ENCODE measurements at regions not wholly inside any gene's neighbourhood (a gene's known extent, or its start where the extent isn't known, plus 50 kb on each side); places are given as distances from the start of the nearest gene placed in this dataset.
"Not testable (repeated sequence)": the region's sequence is repeated elsewhere in the genome, so short reads cannot be mapped to it uniquely, and the experiment has no call there.

DNA sequence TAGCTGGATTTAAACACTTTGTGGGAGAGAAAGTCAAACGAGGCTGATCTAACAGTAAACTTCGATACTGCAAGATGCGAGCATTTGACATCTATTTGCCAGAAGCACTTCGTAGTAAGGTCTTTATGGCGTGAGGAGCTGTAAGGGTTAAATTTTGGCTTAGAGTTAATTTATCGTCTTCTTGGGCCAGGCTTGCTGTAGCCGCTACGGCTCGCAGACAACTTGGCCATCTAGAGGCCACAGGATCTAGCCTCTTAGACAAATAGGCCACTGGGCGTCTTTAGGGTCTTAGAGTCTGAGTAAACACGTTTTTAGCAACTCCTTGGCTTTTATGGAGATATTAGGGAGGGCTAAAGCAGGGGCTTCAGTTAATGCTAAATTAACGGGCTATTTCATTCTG lies 165.6 kb upstream of the CCZ1B start:
- not testable (repeated sequence) for H3K9me3 ChIP-seq (ENCODE audit: control insufficient read depth, low read depth, low read length); H3K27ac ChIP-seq (ENCODE audit: low read length); H3K27me3 ChIP-seq (ENCODE audit: control insufficient read depth, insufficient read depth, low read length); H3K4me1 ChIP-seq (ENCODE audit: control insufficient read depth, low read depth, low read length); H3K4me3 ChIP-seq (ENCODE audit: low read length); H3K36me3 ChIP-seq (ENCODE audit: control insufficient read depth, low read depth, low read length)
- peak overlapping the region; percentile 45 for H3K9ac ChIP-seq (ENCODE audit: low read length)

DNA sequence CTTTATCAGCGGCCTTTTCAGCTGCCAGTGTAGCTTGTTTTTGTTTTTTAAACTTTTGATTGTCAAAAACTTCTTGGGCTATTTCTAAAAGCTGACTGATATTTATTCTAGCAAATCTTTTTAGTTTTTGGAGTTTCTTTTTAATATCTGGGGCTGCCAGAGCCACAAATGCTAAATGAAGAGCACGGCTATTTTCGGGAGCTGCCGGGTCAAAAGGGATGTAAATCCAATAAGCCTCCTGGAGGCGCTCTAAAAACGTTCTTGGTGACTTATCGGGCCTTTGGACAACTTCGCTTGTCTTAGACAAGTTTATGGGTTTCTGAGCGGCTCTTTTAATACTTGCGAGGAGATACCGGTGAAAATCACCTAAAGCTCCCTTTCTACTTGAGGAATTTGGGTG lies 166.1 kb upstream of the CCZ1B start:
- not testable (repeated sequence) for H3K4me1 ChIP-seq (ENCODE audit: control insufficient read depth, low read depth, low read length); H3K36me3 ChIP-seq (ENCODE audit: control insufficient read depth, low read depth, low read length); H3K27me3 ChIP-seq (ENCODE audit: control insufficient read depth, insufficient read depth, low read length); H3K9ac ChIP-seq (ENCODE audit: low read length); H3K27ac ChIP-seq (ENCODE audit: low read length); H3K4me3 ChIP-seq (ENCODE audit: low read length); H3K9me3 ChIP-seq (ENCODE audit: control insufficient read depth, low read depth, low read length)

DNA sequence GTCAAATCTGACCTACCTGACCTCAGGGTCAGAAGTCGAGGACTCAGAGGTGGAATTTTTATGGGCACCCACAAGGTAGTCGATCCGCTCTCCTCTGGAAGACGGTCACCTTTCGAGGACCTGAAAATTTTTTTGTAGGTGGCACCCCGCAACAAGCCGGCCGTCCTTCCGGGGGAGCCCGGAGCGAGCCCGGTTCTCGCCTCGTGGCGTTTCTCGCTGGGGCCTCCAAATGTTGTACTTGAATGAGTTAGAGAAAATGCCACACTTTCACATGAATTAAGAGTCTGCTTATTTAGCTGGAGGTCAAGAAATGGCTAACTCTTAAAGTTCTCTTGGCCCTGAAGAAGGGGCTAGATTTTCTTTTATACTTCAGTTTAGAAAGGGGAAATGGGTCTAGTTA lies 169.0 kb upstream of the CCZ1B start:
- not testable (repeated sequence) for H3K36me3 ChIP-seq (ENCODE audit: control insufficient read depth, low read depth, low read length); H3K27me3 ChIP-seq (ENCODE audit: control insufficient read depth, insufficient read depth, low read length); H3K9ac ChIP-seq (ENCODE audit: low read length); H3K4me3 ChIP-seq (ENCODE audit: low read length); H3K27ac ChIP-seq (ENCODE audit: low read length); H3K4me1 ChIP-seq (ENCODE audit: control insufficient read depth, low read depth, low read length); H3K9me3 ChIP-seq (ENCODE audit: control insufficient read depth, low read depth, low read length)

DNA sequence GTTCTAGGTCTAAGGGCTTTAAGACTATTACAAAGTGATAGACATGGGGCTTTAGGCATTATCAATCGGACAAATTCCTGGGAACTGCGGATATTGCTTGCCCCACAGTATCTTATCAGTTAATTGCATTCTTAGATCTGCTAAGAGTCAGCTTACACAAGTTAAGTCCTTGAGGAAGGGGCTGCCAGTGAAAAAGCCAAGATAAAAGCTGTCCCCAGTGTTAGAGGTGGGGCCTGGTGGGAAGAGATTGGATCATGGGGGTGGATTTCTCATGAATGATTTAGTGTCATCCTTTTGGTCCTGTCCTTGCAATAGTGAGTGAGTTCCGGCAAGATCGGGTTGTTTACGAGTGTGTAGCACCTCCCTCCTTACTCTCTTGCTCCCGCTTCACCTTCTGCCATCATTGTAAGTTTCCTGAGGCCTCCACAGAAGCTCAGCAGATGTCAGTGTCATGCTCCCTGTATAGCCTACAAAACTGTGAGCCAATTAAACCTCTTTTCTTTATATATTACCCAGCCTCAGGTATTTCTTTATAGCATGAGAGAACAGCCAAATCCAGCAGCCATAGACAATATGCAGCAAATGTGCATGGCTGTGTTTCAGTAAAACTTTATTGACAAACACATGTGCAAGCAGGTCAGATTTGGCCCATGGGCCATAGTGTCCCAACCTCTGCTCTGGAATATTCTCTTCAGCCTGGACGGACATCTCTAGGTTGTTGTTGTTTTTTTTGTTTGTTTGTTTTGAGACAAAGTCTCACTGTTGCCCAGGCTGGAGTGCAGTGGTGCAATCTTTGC lies 169.6 kb upstream of the CCZ1B start:
- H3K9ac ChIP-seq (ENCODE audit: low read length); H3K27ac ChIP-seq (ENCODE audit: low read length); H3K9me3 ChIP-seq (ENCODE audit: control insufficient read depth, low read depth, low read length); H3K36me3 ChIP-seq (ENCODE audit: control insufficient read depth, low read depth, low read length); H3K4me3 ChIP-seq (ENCODE audit: low read length); H3K27me3 ChIP-seq (ENCODE audit: control insufficient read depth, insufficient read depth, low read length); H3K4me1 ChIP-seq (ENCODE audit: control insufficient read depth, low read depth, low read length): not testable (repeated sequence)

DNA sequence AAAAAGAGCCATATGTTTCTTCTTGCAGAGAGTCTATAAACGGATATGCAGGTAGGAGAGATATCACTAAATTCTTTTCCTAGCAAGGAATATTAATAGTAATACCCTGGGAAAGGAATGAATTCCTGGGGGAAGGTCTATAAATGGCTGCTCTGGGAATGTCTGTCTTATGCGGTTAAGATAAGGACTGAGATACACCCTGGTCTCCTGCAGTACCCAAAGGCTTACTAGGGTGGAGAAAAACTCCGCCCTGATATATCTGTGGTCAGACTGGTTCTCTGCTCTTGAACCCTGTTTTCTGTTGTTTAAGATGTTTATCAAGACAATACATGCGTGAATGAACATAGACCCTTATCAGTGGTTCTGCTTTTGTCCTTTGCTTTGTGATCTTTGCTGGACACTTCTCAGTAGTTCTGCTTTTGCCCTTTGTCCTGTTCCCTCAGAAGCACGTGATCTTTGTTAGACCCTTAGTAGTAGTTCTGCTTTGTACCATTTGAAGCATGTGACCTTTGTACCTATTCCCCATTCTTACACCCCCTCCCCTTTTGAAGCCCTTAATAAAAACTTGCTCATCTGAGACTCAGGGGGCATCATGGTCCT lies 173.1 kb upstream of the CCZ1B start:
- peaks cover 15% of the 10 kb centered on the region for H3K4me1 ChIP-seq (ENCODE audit: control insufficient read depth, low read depth, low read length)
- not testable (repeated sequence) for H3K27ac ChIP-seq (ENCODE audit: low read length); H3K9me3 ChIP-seq (ENCODE audit: control insufficient read depth, low read depth, low read length); H3K4me3 ChIP-seq (ENCODE audit: low read length); H3K36me3 ChIP-seq (ENCODE audit: control insufficient read depth, low read depth, low read length); H3K27me3 ChIP-seq (ENCODE audit: control insufficient read depth, insufficient read depth, low read length); H3K9ac ChIP-seq (ENCODE audit: low read length)

DNA sequence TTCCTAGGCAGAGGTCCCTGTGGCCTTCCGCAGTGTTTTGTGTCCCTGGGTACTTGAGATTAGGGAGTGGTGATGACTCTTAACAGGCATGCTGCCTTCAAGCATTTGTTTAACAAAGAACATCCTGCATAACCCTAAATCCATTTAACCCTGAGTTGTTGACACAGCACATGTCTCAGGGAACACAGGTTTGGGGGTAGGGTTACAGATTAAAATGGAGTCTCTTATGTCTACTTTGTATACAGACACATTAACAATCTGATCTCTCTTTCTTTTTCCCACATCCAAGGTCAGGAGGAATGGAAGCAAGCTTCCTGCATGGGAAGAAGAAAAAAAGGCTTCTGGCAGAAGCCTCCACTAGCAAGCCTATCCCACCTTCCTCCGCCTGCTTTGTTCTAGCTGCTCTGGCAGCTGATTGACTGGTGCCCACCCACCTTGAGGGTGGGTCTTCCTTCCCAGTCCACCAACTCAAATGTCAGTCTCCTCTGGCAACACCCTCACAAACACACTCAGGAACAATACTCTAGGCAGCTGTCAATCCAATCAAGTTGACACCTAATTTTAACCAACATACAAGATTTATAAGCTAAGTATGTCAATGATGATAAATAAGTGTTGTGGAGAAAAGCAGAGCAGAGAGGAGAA lies 176.5 kb upstream of the CCZ1B start:
- Histone ChIP-seq H3K9me3 (ENCODE audit: control insufficient read depth, low read depth, low read length) (no peaks in the 10 kb centered on the region), H3K4me3 (ENCODE audit: low read length) (peak overlapping the region; percentile 28), H3K4me1 (ENCODE audit: control insufficient read depth, low read depth, low read length) (peaks cover 15% of the 10 kb centered on the region), H3K27ac (ENCODE audit: low read length) (peak overlapping the region; percentile 59), H3K9ac (ENCODE audit: low read length) (peak overlapping the region; percentile 25), H3K36me3 (ENCODE audit: control insufficient read depth, low read depth, low read length) (no peaks in the 10 kb centered on the region), H3K27me3 (ENCODE audit: control insufficient read depth, insufficient read depth, low read length) (no peaks in the 10 kb centered on the region)

DNA sequence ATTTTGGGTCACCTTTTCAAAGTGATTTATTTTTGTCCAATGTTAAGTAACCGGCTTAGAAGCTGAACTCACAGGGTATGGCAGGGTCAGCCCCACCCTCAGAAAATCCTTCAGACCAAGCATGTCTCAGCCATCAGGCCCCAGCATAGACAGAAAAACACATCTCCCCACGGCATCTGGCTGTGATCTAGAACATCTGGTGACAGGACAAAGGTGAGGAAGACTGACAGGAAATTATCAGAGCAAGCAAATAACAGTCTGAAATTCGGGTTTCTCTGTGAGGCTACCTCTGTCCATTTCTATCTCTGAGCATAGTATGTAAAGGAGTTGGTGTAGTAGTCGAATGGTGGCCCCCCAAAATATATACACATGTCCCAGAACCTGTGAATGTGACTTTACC lies 177.0 kb upstream of the C1GALT1 start:
- H3K36me3 ChIP-seq (ENCODE audit: control insufficient read depth, low read depth, low read length) = no peaks in the 10 kb centered on the region
- H3K9ac ChIP-seq (ENCODE audit: low read length) = no peak overlapping the region
- H3K4me1 ChIP-seq (ENCODE audit: control insufficient read depth, low read depth, low read length) = peaks cover 15% of the 10 kb centered on the region
- H3K27me3 ChIP-seq (ENCODE audit: control insufficient read depth, insufficient read depth, low read length) = no peaks in the 10 kb centered on the region
- H3K9me3 ChIP-seq (ENCODE audit: control insufficient read depth, low read depth, low read length) = no peaks in the 10 kb centered on the region
- no peak overlapping the region for H3K4me3 ChIP-seq (ENCODE audit: low read length)
- H3K27ac ChIP-seq (ENCODE audit: low read length) = no peak overlapping the region

DNA sequence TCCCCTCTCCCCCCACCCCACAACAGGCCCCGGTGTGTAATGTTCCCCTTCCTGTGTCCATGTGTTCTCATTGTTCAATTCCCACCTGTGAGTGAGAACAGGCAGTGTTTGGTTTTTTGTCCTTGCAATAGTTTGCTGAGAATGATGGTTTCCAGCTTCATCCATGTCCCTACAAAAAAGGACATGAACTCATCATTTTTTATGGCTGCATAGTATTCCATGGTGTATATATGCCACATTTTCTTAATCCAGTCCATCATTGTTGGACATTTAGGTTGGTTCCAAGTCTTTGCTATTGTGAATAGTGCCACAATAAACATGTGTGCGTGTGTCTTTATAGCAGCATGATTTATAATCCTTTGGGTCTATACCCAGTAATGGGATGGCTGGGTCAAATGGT lies 176.4 kb upstream of the C1GALT1 start:
- peaks cover 15% of the 10 kb centered on the region for H3K4me1 ChIP-seq (ENCODE audit: control insufficient read depth, low read depth, low read length)
- H3K27me3 ChIP-seq (ENCODE audit: control insufficient read depth, insufficient read depth, low read length); H3K36me3 ChIP-seq (ENCODE audit: control insufficient read depth, low read depth, low read length); H3K4me3 ChIP-seq (ENCODE audit: low read length); H3K27ac ChIP-seq (ENCODE audit: low read length); H3K9me3 ChIP-seq (ENCODE audit: control insufficient read depth, low read depth, low read length); H3K9ac ChIP-seq (ENCODE audit: low read length): not testable (repeated sequence)

DNA sequence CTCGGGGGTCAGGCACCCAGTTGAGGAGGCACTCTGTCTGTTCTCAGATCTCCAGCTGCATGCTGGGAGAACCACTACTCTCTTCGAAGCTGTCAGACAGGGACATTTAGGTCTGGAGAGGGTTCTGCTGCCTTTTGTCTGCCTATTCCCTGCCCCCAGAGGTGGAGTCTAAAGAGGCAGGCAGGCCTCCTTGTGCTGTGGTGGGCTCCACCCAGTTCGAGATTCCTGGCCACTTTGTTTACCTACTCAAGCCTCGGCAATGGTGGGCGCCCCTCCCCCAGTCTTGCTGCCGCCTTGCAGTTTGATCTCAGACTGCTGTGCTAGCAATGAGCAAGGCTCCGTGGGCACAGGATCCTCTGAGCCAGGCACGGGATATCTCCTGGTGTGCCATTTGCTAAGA lies 171.1 kb upstream of the C1GALT1 start:
- not testable (repeated sequence) for H3K4me1 ChIP-seq (ENCODE audit: control insufficient read depth, low read depth, low read length); H3K4me3 ChIP-seq (ENCODE audit: low read length); H3K27ac ChIP-seq (ENCODE audit: low read length); H3K27me3 ChIP-seq (ENCODE audit: control insufficient read depth, insufficient read depth, low read length); H3K36me3 ChIP-seq (ENCODE audit: control insufficient read depth, low read depth, low read length); H3K9ac ChIP-seq (ENCODE audit: low read length); H3K9me3 ChIP-seq (ENCODE audit: control insufficient read depth, low read depth, low read length)

DNA sequence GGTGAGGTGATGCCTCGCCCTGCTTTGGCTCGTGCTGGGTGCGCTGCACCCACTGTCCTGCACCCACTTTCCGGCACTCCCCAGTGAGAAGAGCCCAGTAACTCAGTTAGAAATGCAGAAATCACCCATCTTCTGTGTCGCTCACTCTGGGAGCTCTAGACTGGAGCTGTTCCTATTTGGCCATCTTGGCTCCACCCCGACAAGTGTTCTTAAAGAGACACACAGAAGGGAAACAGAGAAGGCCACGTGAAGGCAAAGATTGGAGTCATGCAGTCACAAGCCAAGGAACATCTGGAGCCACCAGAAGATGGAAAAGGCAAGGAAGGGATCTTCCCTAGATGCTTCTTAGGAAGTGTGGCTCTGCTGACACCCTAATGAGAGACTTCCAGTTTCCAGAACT lies 170.6 kb upstream of the C1GALT1 start:
- H3K27ac ChIP-seq (ENCODE audit: low read length); H3K9me3 ChIP-seq (ENCODE audit: control insufficient read depth, low read depth, low read length); H3K27me3 ChIP-seq (ENCODE audit: control insufficient read depth, insufficient read depth, low read length); H3K36me3 ChIP-seq (ENCODE audit: control insufficient read depth, low read depth, low read length); H3K4me1 ChIP-seq (ENCODE audit: control insufficient read depth, low read depth, low read length); H3K4me3 ChIP-seq (ENCODE audit: low read length); H3K9ac ChIP-seq (ENCODE audit: low read length): not testable (repeated sequence)

DNA sequence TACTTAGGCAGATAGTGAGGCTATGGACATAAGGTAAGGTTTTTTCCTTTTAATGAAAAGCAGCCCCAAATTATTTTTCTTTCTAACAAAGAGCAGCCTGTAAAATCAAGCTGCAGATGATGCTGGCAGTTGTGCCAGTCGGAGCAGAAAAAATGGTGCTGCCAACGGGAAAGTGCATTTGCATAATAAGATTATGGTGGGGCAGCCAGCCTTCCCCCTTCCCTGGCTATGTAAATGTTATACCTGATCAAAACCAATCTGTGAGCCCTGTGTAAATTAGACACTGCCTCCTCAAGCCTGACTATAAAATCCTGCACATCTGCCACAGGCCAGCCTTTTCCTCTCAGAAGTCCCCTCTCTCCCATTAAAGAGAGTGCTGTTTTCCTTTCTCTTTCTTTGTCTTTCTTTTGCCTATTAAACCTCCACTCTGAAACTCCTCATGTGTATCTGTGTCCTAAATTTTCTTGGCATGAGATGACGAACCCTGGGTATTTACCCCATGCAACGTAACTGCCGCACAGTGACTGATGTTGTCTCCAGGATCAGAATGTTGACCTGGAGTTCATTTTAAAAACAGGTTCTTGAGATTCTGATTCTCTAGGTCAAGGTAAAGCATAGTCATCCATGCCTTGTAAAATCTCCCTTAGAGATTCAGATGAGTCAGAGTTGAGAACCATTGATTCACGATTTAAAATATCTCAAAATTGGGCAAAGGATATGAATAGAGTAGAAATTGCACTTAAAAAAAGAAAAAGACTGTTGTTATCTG lies 167.3 kb upstream of the C1GALT1 start:
- Histone ChIP-seq H3K9ac (ENCODE audit: low read length) (no peak overlapping the region), H3K9me3 (ENCODE audit: control insufficient read depth, low read depth, low read length) (no peaks in the 10 kb centered on the region), H3K27me3 (ENCODE audit: control insufficient read depth, insufficient read depth, low read length) (no peaks in the 10 kb centered on the region), H3K27ac (ENCODE audit: low read length) (no peak overlapping the region), H3K4me3 (ENCODE audit: low read length) (no peak overlapping the region), H3K4me1 (ENCODE audit: control insufficient read depth, low read depth, low read length) (no peaks in the 10 kb centered on the region), H3K36me3 (ENCODE audit: control insufficient read depth, low read depth, low read length) (no peaks in the 10 kb centered on the region)

Measured in iPS-18a (cell line).